ENCODE measurements at regions not wholly inside any gene's neighbourhood (a gene's known extent, or its start where the extent isn't known, plus 50 kb on each side); places are given as distances from the start of the nearest gene placed in this dataset.

- ATAC-seq (no peak), DNase-seq (no peak)
- no peak overlapping the region for H3K4me3 ChIP-seq
- no peaks in the 10 kb centered on the region for H3K27me3 ChIP-seq (ENCODE audit: insufficient read depth in 3 of 3, low read length in 2 of 3)
- H3K36me3 ChIP-seq (ENCODE audit: insufficient read depth in 1 of 2, low read depth in 1 of 2), result no peaks in the 10 kb centered on the region
- H3K9me3 ChIP-seq, result no peaks in the 10 kb centered on the region
- no peaks in the 10 kb centered on the region for H3K4me1 ChIP-seq
- no peak for TF ChIP-seq CTCF (IDR thresholded peaks at IDR 0.05)
- intact Hi-C loops (cut with DNase I), result no loop called here
- H3K27ac ChIP-seq, result no peak overlapping the region
Observed at GRCh38 chr13:64428196-64428595, 2801.9 kb downstream of the PCDH9 start.

GRCh38 chr13:64423467-64423866 is 2806.7 kb downstream of the PCDH9 start:
- no peak overlapping the region for H3K27ac ChIP-seq
- no peaks in the 10 kb centered on the region for H3K36me3 ChIP-seq (ENCODE audit: insufficient read depth in 1 of 2, low read depth in 1 of 2)
- no peak for ATAC-seq
- no peak for DNase-seq
- H3K4me1 ChIP-seq, result no peaks in the 10 kb centered on the region
- H3K27me3 ChIP-seq (ENCODE audit: insufficient read depth in 3 of 3, low read length in 2 of 3), result no peaks in the 10 kb centered on the region
- WGBS, 3 donors, result 71 to 80% (median 77%) methylated on average over 1 of the region's 1 CpG
- H3K4me3 ChIP-seq, result no peak overlapping the region
- no peak for TF ChIP-seq CTCF (IDR thresholded peaks at IDR 0.05)
- H3K9me3 ChIP-seq, result no peaks in the 10 kb centered on the region
- intact Hi-C loops (cut with DNase I), result no loop called here

- H3K27ac ChIP-seq, result no peak overlapping the region
- intact Hi-C loops (cut with DNase I), result no loop called here
- no peaks in the 10 kb centered on the region for H3K4me1 ChIP-seq
- ATAC-seq (no peak), DNase-seq (no peak)
- WGBS, 3 donors, result 94 to 98% (median 95%) methylated on average over 3 of the region's 3 CpGs
- no peak overlapping the region for H3K4me3 ChIP-seq
- no peaks in the 10 kb centered on the region for H3K9me3 ChIP-seq
- no peaks in the 10 kb centered on the region for H3K36me3 ChIP-seq (ENCODE audit: insufficient read depth in 1 of 2, low read depth in 1 of 2)
- no peak for TF ChIP-seq CTCF (IDR thresholded peaks at IDR 0.05)
- H3K27me3 ChIP-seq (ENCODE audit: insufficient read depth in 3 of 3, low read length in 2 of 3), result no peaks in the 10 kb centered on the region
Observed at GRCh38 chr13:64420181-64420580, 2810.0 kb downstream of the PCDH9 start.

- Histone ChIP-seq H3K4me1 (no peaks in the 10 kb centered on the region), H3K9me3 (no peaks in the 10 kb centered on the region), H3K36me3 (ENCODE audit: insufficient read depth in 1 of 2, low read depth in 1 of 2) (no peaks in the 10 kb centered on the region), H3K27me3 (ENCODE audit: insufficient read depth in 3 of 3, low read length in 2 of 3) (no peaks in the 10 kb centered on the region), H3K4me3 (no peak overlapping the region), H3K27ac (no peak overlapping the region)
- ATAC-seq (no peak), DNase-seq (no peak)
- WGBS, 3 donors, result 89 to 97% (median 94%) methylated on average over 3 of the region's 3 CpGs
- intact Hi-C loops (cut with DNase I), result no loop called here
- TF ChIP-seq CTCF (IDR thresholded peaks at IDR 0.05), result no peak
Observed at GRCh38 chr13:64417581-64417980, 2812.6 kb downstream of the PCDH9 start.

GRCh38 chr13:64414381-64414780 is 2815.8 kb downstream of the PCDH9 start:
- Histone ChIP-seq H3K4me1 (no peaks in the 10 kb centered on the region), H3K4me3 (no peak overlapping the region), H3K36me3 (ENCODE audit: insufficient read depth in 1 of 2, low read depth in 1 of 2) (no peaks in the 10 kb centered on the region), H3K27me3 (ENCODE audit: insufficient read depth in 3 of 3, low read length in 2 of 3) (no peaks in the 10 kb centered on the region), H3K27ac (no peak overlapping the region), H3K9me3 (no peaks in the 10 kb centered on the region)
- intact Hi-C loops (cut with DNase I), result no loop called here
- TF ChIP-seq CTCF (IDR thresholded peaks at IDR 0.05), result no peak
- DNase-seq, result no peak
- no peak for ATAC-seq

All from psoas muscle (tissue), 7 donors.